ENCODE measurements at regions not wholly inside any gene's neighbourhood (a gene's known extent, or its start where the extent isn't known, plus 50 kb on each side); places are given as distances from the start of the nearest gene placed in this dataset.

- no peaks in the 10 kb centered on the region for H3K4me1 Mint-ChIP-seq
These were observed 71.9 kb upstream of the C11orf87 start for GRCh38 chr11:109350091-109350490.

GRCh38 chr11:109362059-109362458, 59.9 kb upstream of the C11orf87 start:
- Mint-ChIP-seq H3K27me3 (no peaks in the 10 kb centered on the region), H3K9me3 (peaks cover 2% of the 10 kb centered on the region), H3K4me1 (no peaks in the 10 kb centered on the region), H3K27ac (no peak overlapping the region), H3K36me3 (ENCODE audit: low read depth) (no peaks in the 10 kb centered on the region), H3K4me3 (no peak overlapping the region)
- CTCF ChIA-PET, result no interaction called here
- POLR2A ChIA-PET, result no interaction called here
- no peak for DNase-seq

More at GRCh38 chr11:109350091-109350490, 71.9 kb upstream of the C11orf87 start:
- Mint-ChIP-seq H3K4me3 (no peak overlapping the region), H3K9me3 (peaks cover 14% of the 10 kb centered on the region), H3K27me3 (no peaks in the 10 kb centered on the region), H3K27ac (no peak overlapping the region), H3K36me3 (ENCODE audit: low read depth) (no peaks in the 10 kb centered on the region)
- DNase-seq, result no peak
- ChIA-PET CTCF (no interaction called here), POLR2A (no interaction called here)

- H3K4me1 Mint-ChIP-seq, result no peaks in the 10 kb centered on the region
- peaks cover 2% of the 10 kb centered on the region for H3K9me3 Mint-ChIP-seq
- no peak overlapping the region for H3K4me3 Mint-ChIP-seq
- no peaks in the 10 kb centered on the region for H3K27me3 Mint-ChIP-seq
- POLR2A ChIA-PET, result no interaction called here
- no peaks in the 10 kb centered on the region for H3K36me3 Mint-ChIP-seq (ENCODE audit: low read depth)
- DNase-seq, result no peak
- no peak overlapping the region for H3K27ac Mint-ChIP-seq
- CTCF ChIA-PET, result no interaction called here
These were observed 58.3 kb upstream of the C11orf87 start for GRCh38 chr11:109363682-109364081.

- CTCF ChIA-PET, result no interaction called here
- no peaks in the 10 kb centered on the region for H3K4me1 Mint-ChIP-seq
- POLR2A ChIA-PET, result no interaction called here
- no peaks in the 10 kb centered on the region for H3K36me3 Mint-ChIP-seq (ENCODE audit: low read depth)
- no peaks in the 10 kb centered on the region for H3K27me3 Mint-ChIP-seq
- no peak for DNase-seq
- H3K9me3 Mint-ChIP-seq, result peaks cover 3% of the 10 kb centered on the region
- H3K27ac Mint-ChIP-seq, result no peak overlapping the region
- no peak overlapping the region for H3K4me3 Mint-ChIP-seq
These were observed 57.1 kb upstream of the C11orf87 start for GRCh38 chr11:109364851-109365250.

- Mint-ChIP-seq H3K27ac (no peak overlapping the region), H3K27me3 (no peaks in the 10 kb centered on the region), H3K4me3 (no peak overlapping the region), H3K36me3 (ENCODE audit: low read depth) (no peaks in the 10 kb centered on the region), H3K4me1 (no peaks in the 10 kb centered on the region), H3K9me3 (peaks cover 10% of the 10 kb centered on the region)
- CTCF ChIA-PET, result no interaction called here
- DNase-seq, result no peak
- POLR2A ChIA-PET, result no interaction called here
These were observed 50.4 kb upstream of the C11orf87 start for GRCh38 chr11:109371444-109372176.

Data from activated CD4-positive, alpha-beta memory T cell treated with anti-CD3 and anti-CD28 coated beads, Interleukin-2, amount 10 ng/mL, durations not matched to agents 7 days and 5 days (primary cell).